B cell (primary cell): ENCODE measurements at regions not wholly inside any gene's neighbourhood (a gene's known extent, or its start where the extent isn't known, plus 50 kb on each side); places are given as distances from the start of the nearest gene placed in this dataset.

Source experiments
- CTCF ChIP-seq: fragments of 200-600 bp; IDR thresholded peaks from one replicate; pipeline ENCODE4 v1.8.0; 2022; ENCODE audit warnings: antibody characterized with exemption, mild to moderate bottlenecking
- EZH2 ChIP-seq: IDR thresholded peaks from 2 replicates; pipeline ENCODE4 v1.6.1; 2012; ENCODE audit warnings: borderline replicate concordance, low read depth, mild to moderate bottlenecking, moderate library complexity, low read length; ENCODE audit not compliant: insufficient read depth, poor library complexity, severe bottlenecking

- no peak for TF ChIP-seq CTCF
- TF ChIP-seq EZH2: no peak
These were observed 176.5 kb downstream of the ABCA8 start for GRCh38 chr17:68778726-68779125.
